ENCODE measurements at regions not wholly inside any gene's neighbourhood (a gene's known extent, or its start where the extent isn't known, plus 50 kb on each side); places are given as distances from the start of the nearest gene placed in this dataset.
A peak's percentile ranks its signal among the peaks of the same experiment; 100 is the strongest.

- no peak for DNase-seq
Measured at GRCh38 chr6:170034294-170034693, 256.6 kb downstream of the DLL1 start.

- DNase-seq = no peak
Measured at GRCh38 chr6:170033666-170034065, 257.2 kb downstream of the DLL1 start.

DNA sequence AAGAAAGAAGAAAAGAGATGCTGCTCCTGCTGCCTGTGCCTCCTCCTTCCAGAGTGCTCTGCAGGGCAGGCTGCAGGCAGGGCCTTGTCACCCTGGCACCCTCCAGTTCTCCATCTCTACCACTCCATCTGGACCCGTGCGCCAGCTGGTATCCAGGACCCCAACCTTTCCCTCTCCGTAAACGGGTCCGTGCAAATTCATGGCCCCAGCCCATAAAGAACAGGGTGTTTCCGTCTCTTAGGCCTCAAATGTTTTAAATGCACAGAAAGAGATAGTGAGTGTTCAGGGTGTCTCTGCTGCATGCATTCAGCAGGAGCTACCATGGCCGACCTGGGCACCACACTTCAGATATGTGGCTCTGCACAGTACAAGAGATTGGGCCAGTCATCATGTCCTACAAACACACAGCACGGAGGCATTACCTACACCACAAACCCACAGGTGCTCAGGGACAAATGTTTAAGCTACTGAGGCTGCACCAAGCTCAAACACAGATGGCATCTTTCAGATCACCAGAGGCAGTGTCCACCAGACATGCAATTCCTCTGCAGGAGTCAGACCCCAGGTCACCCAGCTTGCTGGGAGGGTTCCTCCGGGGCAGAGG is 258.1 kb downstream of the DLL1 start:
- DNase-seq = no peak

DNA sequence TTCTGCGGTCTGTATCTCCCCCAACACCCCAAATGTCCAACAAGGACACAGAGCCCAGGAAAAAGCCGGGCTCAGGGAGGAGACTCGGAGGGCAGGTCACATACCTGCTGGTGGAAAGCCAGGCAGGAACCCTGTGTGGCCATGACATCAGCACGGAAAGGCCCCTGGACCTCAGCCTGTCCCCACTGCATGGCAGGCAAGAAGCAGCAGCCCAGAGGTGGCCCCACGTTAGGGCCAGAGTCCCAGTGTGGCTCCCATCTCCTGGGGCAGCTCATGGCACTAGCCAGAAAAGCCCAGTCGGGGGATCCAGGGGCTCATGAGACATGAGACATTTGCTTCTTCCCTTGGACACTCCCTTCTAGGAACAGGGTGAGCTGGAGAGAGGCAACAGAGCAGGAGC is 258.7 kb downstream of the DLL1 start:
- no peak for DNase-seq

DNA sequence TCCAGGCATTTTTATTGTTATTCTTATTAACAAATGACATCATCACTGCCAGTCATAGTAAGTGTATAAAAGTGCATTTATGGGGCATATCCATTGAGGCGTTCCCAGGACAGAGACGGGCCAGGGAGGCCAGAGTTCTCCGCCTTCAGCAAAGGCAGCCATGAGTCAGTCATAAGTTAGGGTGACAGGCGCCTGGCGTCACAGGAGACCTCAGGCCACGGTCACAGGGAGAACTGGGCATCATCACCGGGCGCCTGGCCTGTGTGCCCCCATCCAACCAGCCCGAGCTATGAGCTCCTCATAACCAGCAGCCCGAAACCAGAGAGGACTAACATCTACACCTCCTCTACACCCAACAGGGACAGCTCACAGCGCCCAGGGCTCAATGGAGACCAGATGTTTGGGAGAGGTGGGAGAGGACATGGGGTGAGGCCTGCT is 259.2 kb downstream of the DLL1 start:
- no peak for DNase-seq

DNA sequence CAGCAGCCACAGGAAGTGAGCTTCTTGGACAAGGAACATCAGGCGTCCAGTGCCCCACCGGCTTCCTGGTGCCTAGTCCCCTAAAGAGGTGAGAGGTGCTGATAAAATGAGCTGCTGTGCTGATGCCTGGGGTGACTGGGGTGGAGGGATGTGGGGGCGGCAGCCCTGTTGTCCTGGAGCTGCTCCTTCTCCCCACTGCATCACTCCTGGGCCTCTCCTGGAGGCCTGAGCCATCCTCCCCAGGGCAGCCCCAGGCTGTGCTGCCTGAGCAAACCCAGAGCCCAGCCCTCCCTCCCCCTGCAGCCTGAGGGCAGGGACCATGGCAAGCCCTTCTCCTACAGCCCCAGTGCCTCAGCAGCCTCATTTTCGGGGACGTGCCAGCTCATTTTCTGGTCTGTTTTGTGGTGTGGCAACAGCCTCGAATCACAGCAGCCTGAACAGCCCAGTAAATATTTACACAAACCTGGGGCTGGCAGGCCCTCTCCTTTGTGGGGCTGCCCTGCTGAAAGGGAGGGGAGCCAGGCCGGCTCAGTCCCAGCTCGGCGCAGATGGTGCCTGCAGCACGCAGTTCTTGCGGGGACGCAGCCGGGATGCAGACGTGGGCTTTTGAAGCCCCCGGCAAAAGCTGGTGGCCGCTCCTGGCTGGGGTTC is 259.9 kb downstream of the DLL1 start:
- no peak for DNase-seq

GRCh38 chr6:170030284-170030815 is 260.5 kb downstream of the DLL1 start:
- DNase-seq = no peak

DNA sequence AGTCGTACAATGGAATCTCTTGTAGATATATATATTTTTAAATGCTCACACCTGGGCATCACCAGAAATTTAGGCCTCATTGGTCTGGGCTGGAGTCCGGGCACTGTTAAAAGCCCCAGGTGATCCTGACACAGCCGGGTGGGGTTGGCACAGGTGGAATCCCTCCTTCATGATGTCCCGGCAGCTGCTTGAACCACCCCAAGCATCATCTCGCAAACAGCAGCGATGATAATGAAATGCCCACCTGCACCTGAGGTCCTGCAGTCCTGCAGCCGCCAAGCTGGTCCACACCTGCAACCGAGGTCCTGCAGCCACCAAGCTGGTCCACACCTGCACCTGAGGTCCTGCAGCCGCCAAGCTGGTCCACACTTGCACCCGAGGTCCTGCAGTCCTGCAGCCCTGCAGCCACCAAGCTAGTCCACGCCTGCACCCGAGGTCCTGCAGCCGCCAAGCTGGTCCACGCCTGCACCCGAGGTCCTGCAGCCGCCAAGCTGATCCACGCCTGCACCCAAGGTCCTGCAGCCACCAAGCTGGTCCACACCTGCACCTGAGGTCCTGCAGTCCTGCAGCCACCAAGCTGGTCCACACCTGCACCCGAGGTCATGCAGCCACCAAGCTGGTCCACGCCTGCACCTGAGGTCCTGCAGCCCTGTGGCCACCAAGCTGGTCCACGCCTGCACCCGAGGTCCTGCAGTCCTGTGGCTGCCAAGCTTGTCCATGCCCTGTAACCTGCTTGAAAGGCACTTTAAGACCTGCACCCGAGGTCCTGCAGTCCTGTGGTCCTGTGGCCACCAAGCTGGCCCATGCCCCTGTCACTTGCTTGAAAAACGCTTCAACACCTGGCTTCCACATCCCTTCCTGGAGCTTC is 261.2 kb downstream of the DLL1 start:
- no peak for DNase-seq

- DNase-seq = no peak
Measured at GRCh38 chr6:170028629-170029345, 262.1 kb downstream of the DLL1 start.

- no peak for DNase-seq
Measured at GRCh38 chr6:170027647-170028043, 263.2 kb downstream of the DLL1 start.

DNA sequence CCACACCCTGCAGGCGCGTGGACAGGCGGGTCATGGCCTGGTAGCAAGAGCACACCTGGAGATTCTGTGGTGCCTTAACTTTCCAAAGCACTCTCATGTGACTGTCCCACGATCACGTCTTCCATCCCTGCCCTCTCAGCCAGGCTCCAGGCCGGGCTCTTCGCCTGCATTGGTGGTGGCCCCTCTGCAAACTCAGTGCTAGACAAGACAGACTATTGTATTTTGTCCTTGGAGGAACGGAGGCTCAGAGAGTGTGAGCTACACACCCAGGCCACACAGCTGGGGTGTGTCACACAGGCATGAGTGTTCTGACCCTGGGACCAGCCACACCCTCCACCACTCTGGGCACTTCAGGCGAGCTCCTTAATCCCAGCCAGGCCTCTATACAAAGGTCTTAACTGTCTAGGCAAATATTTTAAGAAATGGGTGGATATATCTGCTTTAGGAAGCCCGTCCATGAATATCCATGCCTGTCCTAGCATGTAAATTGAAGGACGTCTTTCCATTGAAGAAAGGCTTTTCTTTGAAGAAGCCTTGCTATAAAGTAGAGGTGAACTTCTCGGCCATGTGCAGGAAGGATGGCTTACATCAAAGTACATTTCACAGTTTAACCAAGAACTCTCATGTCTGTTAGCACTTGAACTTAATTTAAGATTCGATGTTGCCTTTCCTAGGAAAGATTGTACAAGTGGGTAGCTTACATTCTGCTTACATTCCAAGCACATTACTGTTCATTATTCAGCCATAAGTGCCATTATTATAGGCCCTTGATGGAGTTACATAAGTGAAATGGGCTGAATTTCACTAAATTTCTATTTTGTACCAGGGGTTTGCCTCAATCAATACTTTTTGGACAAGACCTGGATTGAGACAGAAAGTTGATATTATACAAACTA is 263.9 kb downstream of the DLL1 start:
- no peak for DNase-seq

DNA sequence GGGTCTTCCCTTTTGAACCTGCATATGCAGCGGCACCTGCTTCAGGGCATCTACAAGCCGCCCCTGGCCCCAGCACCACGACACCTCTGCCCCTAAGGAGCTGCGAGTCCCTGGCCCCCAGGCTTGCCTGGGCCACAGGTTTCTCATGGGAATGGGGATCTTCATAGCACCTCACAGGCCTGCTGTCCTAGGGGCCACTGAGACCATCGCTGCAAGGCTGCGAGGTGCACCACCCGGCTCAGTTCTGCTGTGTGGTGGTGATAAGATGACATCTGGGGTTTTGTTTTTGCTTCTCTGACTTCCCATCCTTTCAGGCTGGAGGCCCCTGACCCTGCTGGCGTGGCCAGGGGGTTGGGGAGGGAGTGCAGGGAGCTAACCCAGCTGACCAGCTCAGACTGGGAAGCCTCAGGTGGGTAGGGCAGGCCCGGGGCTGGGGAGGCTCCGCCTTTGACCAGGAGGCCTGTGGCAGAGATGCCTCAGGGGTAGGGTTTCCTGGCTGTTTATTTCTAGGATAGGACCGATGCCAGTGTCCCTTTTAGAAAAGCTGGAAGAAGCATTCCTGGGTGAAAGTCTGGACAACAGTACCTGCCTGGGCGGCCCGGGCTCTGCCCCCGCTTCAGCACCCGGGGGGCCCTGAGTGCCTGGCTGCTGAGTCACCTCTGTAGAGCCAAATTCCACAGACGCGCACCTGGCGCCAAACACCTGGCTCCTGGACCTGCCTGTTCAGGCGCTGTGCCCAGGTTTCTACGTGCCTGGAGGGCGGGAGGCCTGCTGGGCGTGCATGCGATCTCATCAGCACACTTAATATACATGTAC is 264.7 kb downstream of the DLL1 start:
- DNase-seq = no peak

GRCh38 chr6:170025341-170025911 is 265.5 kb downstream of the DLL1 start:
- no peak for DNase-seq

- peak; percentile 78 to 79 for DNase-seq
Measured at GRCh38 chr6:170024940-170025339, 265.9 kb downstream of the DLL1 start.

- DNase-seq = no peak
Measured at GRCh38 chr6:170023620-170024521, 267.0 kb downstream of the DLL1 start.

DNA sequence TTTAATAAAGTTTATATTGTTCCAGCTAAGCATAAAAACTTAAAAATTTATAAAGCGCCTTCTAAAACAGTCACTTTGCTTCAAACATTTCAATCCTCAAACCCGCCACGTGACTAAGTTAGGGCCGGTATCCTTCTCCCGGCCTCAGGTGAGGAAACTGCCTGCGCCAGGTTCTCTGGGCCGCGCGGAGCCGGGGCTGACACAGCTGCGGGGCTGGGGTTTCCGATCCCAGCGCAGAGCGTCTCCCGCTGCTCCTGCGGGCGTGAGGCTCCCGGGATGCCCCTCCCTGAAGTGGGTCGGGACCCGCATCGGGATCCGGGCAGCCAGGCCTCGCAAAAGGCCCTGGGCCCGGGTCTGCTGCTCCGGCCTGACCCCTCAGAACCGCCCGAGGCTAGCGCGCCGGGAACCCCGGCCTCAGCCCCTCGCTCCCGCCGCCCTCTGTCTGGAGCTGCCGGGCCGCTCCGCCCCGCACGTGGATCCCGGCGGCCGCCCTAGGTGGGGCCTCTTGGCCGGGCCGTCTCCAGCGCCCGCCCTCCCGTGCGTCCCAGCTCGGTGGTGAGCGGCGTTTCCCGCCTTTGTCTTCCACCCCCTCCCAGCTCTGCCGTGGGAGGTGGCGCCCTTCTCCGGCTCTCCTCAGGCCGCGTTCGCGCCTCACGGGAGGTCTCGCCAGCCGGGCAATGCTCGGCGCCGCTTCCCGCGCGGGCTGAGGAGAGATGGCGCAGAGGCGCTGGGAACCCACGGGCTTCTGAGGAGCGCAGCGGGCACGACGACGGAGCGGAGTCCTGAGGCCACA is 267.9 kb downstream of the DLL1 start:
- DNase-seq = no peak

GRCh38 chr6:170022291-170022722 is 268.6 kb downstream of the DLL1 start:
- DNase-seq = no peak

DNA sequence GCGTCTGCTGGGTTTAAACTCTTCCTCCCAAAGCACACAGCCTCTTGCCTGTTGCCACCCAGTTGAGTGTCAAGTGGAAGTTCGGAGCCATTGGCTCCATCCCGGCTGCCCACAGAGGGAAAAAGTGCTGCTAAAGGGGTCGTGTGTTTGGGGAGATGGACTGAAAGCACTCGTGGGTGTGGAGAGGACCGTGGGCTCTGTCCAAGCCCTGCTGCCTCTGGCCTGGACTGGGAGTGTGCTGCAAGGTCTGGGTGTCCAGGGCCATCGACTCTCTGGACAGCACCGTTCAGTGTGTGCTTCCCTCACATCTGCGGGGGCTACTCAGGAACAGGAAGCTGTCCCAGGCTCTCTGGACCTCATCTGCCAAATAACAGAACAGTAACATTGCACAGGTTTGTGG is 269.3 kb downstream of the DLL1 start:
- DNase-seq = no peak
